ENCODE measurements at regions not wholly inside any gene's neighbourhood (a gene's known extent, or its start where the extent isn't known, plus 50 kb on each side); places are given as distances from the start of the nearest gene placed in this dataset.

- H3K4me3 ChIP-seq (replicated peaks in 1 of 2; ENCODE audit: low read depth in 2 of 2, low read length in 2 of 2), result no peak overlapping the region
- TF ChIP-seq, protein P1, sequence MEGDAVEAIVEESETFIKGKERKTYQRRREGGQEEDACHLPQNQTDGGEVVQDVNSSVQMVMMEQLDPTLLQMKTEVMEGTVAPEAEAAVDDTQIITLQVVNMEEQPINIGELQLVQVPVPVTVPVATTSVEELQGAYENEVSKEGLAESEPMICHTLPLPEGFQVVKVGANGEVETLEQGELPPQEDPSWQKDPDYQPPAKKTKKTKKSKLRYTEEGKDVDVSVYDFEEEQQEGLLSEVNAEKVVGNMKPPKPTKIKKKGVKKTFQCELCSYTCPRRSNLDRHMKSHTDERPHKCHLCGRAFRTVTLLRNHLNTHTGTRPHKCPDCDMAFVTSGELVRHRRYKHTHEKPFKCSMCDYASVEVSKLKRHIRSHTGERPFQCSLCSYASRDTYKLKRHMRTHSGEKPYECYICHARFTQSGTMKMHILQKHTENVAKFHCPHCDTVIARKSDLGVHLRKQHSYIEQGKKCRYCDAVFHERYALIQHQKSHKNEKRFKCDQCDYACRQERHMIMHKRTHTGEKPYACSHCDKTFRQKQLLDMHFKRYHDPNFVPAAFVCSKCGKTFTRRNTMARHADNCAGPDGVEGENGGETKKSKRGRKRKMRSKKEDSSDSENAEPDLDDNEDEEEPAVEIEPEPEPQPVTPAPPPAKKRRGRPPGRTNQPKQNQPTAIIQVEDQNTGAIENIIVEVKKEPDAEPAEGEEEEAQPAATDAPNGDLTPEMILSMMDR (IDR thresholded peaks at IDR 0.05; ENCODE audit: low read depth, low read length), result no peak
- DNase-seq (ENCODE audit: low read depth in 2 of 2), result no peak
These were observed 65.6 kb downstream of the ANXA2R start for GRCh38 chr5:42974536-42974935.

DNA sequence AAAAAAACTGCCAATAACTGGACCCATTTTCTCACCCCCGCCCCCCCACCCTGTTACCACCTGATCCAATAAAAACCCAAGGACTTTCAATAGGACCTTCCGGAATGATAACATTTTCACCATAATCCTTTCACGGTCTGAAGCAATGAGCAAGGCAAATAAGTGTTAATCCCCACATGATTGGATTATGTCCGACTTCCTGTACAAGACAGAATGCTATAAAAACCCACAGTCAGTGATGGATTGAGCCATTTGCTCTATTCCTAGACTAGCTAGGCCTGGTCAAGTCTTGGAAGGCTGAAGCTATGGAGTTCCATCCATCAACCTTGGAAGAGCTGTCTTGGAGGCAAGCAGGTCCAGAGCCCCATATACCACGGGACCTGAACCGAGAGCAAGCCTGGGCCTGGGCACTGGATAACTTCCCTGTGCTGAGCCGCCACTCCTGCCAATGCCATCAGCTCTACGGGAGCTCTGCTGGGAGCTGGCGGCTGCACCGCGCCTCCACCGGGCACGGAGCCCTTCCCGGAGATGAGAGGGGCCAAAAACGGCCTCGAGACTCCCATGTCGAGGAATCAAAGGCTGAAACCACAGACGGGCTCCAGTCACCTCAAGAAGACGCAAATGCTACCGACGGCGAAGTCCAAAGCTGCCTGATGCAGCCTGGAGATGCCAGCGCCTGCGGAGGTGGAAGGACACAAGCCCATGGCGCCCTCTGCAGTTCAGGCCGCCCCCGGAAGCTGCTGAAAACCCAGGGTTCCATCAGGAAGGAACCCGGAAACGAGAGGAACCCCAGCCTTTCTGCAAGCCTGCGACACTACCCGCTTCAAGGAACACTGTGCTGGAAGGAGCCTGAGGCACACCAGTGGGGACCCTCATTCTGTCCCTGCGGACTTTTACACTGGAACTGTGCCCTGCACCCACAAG is 69.2 kb downstream of the ANXA2R start:
- peak in 1 of 2 donors; percentile 20 for DNase-seq (ENCODE audit: low read depth in 2 of 2)
- H3K4me3 ChIP-seq (replicated peaks in 1 of 2; ENCODE audit: low read depth in 2 of 2, low read length in 2 of 2), result no peak overlapping the region
- TF ChIP-seq, protein P1 (IDR thresholded peaks at IDR 0.05; ENCODE audit: low read depth, low read length), result peak; percentile 28

DNA sequence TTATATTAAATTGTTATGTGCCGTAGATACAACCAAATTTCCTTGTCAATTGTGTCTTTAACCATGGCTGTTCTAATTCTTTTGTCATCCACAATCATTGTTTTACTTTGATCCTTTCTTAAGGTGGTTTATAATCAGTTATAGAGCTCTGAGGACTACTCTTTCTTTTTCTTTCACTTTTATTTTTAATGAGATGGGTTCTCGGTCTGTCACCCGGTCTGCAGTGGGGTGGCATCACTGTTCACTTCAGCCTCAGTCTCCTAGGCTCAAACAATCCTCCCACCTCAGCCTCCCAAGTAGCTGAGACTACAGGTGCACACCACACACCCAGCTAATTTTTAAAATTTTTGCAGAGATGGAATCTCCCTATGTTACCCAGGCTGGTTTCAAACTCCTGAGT is 74.2 kb downstream of the ANXA2R start:
- DNase-seq (ENCODE audit: low read depth in 2 of 2), result no peak
- TF ChIP-seq, protein P1 (IDR thresholded peaks at IDR 0.05; ENCODE audit: low read depth, low read length), result no peak
- H3K4me3 ChIP-seq (replicated peaks in 1 of 2; ENCODE audit: low read depth in 2 of 2, low read length in 2 of 2), result no peak overlapping the region

DNA sequence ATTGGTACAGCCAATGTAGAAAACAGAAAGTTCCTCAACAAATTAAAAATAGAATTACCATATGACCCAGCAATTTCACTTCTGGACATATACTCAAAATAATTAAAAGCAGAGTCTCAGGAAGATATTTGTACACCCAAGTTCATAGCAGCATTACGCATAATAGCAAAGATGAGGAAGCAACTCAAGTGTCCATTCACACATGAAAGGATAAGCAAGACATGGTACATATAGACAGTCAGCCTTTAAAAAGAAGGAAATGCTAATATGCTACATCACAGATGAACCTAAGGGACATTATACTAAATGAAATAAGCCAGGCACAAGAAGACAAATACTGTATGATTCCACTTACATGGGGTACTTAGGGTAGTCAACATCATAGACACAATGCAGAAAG is 76.7 kb downstream of the ANXA2R start:
- TF ChIP-seq, protein P1 (IDR thresholded peaks at IDR 0.05; ENCODE audit: low read depth, low read length), result no peak
- DNase-seq (ENCODE audit: low read depth in 2 of 2), result no peak
- H3K4me3 ChIP-seq (replicated peaks in 1 of 2; ENCODE audit: low read depth in 2 of 2, low read length in 2 of 2), result no peak overlapping the region

- no peak overlapping the region for H3K4me3 ChIP-seq (replicated peaks in 1 of 2; ENCODE audit: low read depth in 2 of 2, low read length in 2 of 2)
- no peak for DNase-seq (ENCODE audit: low read depth in 2 of 2)
- TF ChIP-seq, protein P1 (IDR thresholded peaks at IDR 0.05; ENCODE audit: low read depth, low read length), result no peak
These were observed 78.0 kb downstream of the ANXA2R start for GRCh38 chr5:42962124-42962523.

- no peak overlapping the region for H3K4me3 ChIP-seq (replicated peaks in 1 of 2; ENCODE audit: low read depth in 2 of 2, low read length in 2 of 2)
- TF ChIP-seq, protein P1 (IDR thresholded peaks at IDR 0.05; ENCODE audit: low read depth, low read length), result no peak
- DNase-seq (ENCODE audit: low read depth in 2 of 2), result no peak
These were observed 79.6 kb downstream of the ANXA2R start for GRCh38 chr5:42960506-42960905.
